ENCODE measurements at regions not wholly inside any gene's neighbourhood (a gene's known extent, or its start where the extent isn't known, plus 50 kb on each side); places are given as distances from the start of the nearest gene placed in this dataset.

DNA sequence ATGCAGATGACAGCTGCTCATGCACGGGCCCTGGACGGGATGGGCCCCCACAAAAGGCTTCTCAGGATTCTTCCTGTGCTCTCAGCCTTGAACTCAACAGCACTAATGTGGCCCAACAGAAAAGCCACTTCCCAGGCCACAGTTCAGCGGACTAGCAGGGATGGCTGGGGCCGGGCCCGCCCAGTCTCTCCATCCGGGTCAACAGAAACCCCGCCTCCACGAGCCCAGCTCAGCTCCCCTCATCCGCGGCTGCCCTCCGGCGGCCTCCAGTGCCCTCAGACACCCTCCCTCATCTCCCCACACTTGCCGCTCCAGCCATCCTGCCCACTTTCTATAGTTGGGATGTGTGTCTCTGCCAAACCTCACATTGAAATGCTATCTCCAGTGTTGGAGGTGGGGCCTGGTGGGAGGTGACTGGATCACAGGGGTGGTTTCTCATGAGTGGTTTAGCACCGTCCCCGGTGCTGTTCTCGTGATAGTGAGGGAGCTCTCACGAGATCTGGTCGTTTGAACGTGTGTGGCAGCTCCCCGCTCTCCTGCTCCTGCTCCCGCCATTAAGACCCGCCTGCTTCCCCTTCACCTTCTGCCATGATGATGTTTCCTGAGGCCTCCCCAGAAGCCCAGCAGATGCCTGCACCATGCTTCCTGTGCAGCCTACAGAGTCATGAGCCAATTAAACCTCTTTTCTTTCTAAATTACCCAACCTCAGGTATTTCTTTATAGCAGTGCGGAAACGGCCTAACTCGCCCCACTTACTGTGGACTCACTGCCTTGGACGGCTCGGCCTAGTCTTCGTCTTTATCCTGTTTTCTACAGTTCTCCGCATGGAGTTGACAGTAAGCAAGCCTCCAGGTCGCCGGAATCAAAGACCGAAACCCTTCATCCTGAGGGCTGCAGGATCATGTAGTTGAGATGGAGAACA is 169.9 kb upstream of the RNF32 start:
- FAIRE-seq = no peak

DNA sequence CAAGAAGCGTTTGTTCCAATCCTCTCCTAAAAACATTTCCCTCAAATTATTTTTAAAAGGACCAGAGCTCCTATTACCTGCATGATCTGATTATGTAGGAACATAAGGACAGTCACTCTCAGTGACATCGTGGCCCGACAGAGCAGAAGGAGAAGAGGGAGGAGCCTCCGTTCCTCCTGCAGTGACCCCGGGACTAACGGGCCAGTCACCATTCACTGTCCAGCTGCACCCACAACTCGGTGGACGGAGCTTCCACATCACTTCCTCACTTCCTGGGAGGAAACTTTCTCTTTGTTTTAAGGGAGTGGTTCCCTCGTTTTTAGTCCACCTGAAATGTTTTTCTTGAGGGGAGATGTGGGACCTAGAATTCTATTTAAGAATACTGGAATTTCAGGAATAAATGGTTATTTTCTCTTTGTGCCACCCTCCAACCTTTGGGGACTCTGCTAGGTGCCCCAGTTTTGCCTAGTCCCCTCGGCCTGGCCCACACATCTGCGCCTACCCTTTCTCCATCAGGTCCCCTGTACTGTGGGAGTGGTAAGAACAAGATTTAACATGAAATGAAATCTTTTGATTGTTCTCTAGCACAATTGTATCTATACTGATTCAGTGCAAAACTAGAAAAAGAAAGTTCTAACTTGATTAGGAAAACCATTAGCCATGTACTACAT is 173.5 kb upstream of the RNF32 start:
- H2AFZ ChIP-seq (ENCODE audit: low read length) = no peak overlapping the region
- no peak for TF ChIP-seq ZKSCAN1 (IDR thresholded peaks at IDR 0.05; ENCODE audit: low read length)
- TF ChIP-seq FOSL2 (CRISPR knock-in tag; IDR thresholded peaks at IDR 0.05) = no peak
- TF ChIP-seq, protein P1, sequence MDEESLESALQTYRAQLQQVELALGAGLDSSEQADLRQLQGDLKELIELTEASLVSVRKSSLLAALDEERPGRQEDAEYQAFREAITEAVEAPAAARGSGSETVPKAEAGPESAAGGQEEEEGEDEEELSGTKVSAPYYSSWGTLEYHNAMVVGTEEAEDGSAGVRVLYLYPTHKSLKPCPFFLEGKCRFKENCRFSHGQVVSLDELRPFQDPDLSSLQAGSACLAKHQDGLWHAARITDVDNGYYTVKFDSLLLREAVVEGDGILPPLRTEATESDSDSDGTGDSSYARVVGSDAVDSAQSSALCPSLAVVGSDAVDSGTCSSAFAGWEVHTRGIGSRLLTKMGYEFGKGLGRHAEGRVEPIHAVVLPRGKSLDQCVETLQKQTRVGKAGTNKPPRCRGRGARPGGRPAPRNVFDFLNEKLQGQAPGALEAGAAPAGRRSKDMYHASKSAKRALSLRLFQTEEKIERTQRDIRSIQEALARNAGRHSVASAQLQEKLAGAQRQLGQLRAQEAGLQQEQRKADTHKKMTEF (CRISPR knock-in tag; IDR thresholded peaks at IDR 0.05) = no peak
- no peaks in the 10 kb centered on the region for H3K36me3 ChIP-seq (replicated peaks in 1 of 2; ENCODE audit: control insufficient read depth in 1 of 2, insufficient read depth in 2 of 2, low read length in 2 of 2)
- in situ Hi-C loops (cut with HindIII; ENCODE audit: extremely low pct_ligation_motif_present, low pct_unique_long_range_greater_than_20kb) (no loop called here), intact Hi-C loops (cut with micrococcal nuclease; ENCODE audit: unreplicated experiment) (no loop called here)
- ATAC-seq = no peak
- peaks cover 12% of the 10 kb centered on the region for H3K4me1 ChIP-seq (ENCODE audit: insufficient read depth, low read length)
- H3K27me3 ChIP-seq (ENCODE audit: control insufficient read depth in 1 of 2, insufficient read depth in 2 of 2, low read length in 2 of 2) = peaks cover 0 to 32% of the 10 kb centered on the region in 2 experiments; a peak in 2 of 5 replicates
- no TSS peak for BruUV-seq (replicated peaks)
- H3K9me3 ChIP-seq (ENCODE audit: low read length) = no peaks in the 10 kb centered on the region
- no peak overlapping the region for H3K4me2 ChIP-seq (ENCODE audit: low read depth, low read length)
- no peak for DNase-seq (ENCODE audit: low spot score)
- FAIRE-seq = no peak
- no peaks in the 10 kb centered on the region for H3K79me2 ChIP-seq (ENCODE audit: insufficient read depth, low read length)
- no peak overlapping the region for H3K9ac ChIP-seq (ENCODE audit: insufficient read depth, low read depth, low read length)
- H3K27ac ChIP-seq (ENCODE audit: extremely low read length, insufficient read depth, low read length) = no peak overlapping the region
- H4K20me1 ChIP-seq (ENCODE audit: insufficient read depth, low read length) = no peaks in the 10 kb centered on the region
- no peak overlapping the region for H3K4me3 ChIP-seq (replicated peaks in 1 of 3; ENCODE audit: insufficient read depth in 1 of 3, low read depth in 2 of 3, low read length in 3 of 3)
- ChIA-PET CTCF (ENCODE audit: low intra/inter-chr PET ratio, low total read pairs) (no interaction called here), POLR2A (no interaction called here)
- WGBS (ENCODE audit: low lambda C conversion rate) = 51% methylated on average over 11 of the region's 11 CpGs

More for the DNA sequence above, 169.9 kb upstream of the RNF32 start:
- no peaks in the 10 kb centered on the region for H3K27me3 ChIP-seq (ENCODE audit: control insufficient read depth in 1 of 2, insufficient read depth in 2 of 2, low read length in 2 of 2)
- DNase-seq (ENCODE audit: low spot score) = no peak
- H3K9me3 ChIP-seq (ENCODE audit: low read length) = no peaks in the 10 kb centered on the region
- no peaks in the 10 kb centered on the region for H3K79me2 ChIP-seq (ENCODE audit: insufficient read depth, low read length)
- H3K4me3 ChIP-seq (replicated peaks in 1 of 3; ENCODE audit: insufficient read depth in 1 of 3, low read depth in 2 of 3, low read length in 3 of 3) = no peak overlapping the region
- ATAC-seq = no peak
- H3K4me1 ChIP-seq (ENCODE audit: insufficient read depth, low read length) = peaks cover 39% of the 10 kb centered on the region
- intact Hi-C loops (cut with micrococcal nuclease; ENCODE audit: unreplicated experiment) = loop anchor here (5.0 kb wide), 1 partner anchor 658 kb away; the partner anchor contains the start of gene SHH
- WGBS (ENCODE audit: low lambda C conversion rate) = 92% methylated on average over 26 of the region's 32 CpGs
- BruUV-seq (replicated peaks) = no TSS peak
- no peak overlapping the region for H2AFZ ChIP-seq (ENCODE audit: low read length)
- no peak overlapping the region for H3K9ac ChIP-seq (ENCODE audit: insufficient read depth, low read depth, low read length)
- TF ChIP-seq, protein P2, sequence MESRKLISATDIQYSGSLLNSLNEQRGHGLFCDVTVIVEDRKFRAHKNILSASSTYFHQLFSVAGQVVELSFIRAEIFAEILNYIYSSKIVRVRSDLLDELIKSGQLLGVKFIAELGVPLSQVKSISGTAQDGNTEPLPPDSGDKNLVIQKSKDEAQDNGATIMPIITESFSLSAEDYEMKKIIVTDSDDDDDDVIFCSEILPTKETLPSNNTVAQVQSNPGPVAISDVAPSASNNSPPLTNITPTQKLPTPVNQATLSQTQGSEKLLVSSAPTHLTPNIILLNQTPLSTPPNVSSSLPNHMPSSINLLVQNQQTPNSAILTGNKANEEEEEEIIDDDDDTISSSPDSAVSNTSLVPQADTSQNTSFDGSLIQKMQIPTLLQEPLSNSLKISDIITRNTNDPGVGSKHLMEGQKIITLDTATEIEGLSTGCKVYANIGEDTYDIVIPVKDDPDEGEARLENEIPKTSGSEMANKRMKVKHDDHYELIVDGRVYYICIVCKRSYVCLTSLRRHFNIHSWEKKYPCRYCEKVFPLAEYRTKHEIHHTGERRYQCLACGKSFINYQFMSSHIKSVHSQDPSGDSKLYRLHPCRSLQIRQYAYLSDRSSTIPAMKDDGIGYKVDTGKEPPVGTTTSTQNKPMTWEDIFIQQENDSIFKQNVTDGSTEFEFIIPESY (CRISPR knock-in tag; IDR thresholded peaks at IDR 0.05) = peak; percentile 42; the same call in 1 of the 2 replicates
- no peak for TF ChIP-seq TMF1 (CRISPR knock-in tag; IDR thresholded peaks at IDR 0.05; ENCODE audit: low read depth)
- no peak overlapping the region for H3K4me2 ChIP-seq (ENCODE audit: low read depth, low read length)
- no peaks in the 10 kb centered on the region for H3K36me3 ChIP-seq (replicated peaks in 1 of 2; ENCODE audit: control insufficient read depth in 1 of 2, insufficient read depth in 2 of 2, low read length in 2 of 2)
- H4K20me1 ChIP-seq (ENCODE audit: insufficient read depth, low read length) = no peaks in the 10 kb centered on the region
- POLR2A ChIA-PET = no interaction called here
- CTCF ChIA-PET (ENCODE audit: low intra/inter-chr PET ratio, low total read pairs) = no interaction called here
- H3K27ac ChIP-seq (ENCODE audit: extremely low read length, insufficient read depth, low read length) = no peak overlapping the region
- in situ Hi-C loops (cut with HindIII; ENCODE audit: extremely low pct_ligation_motif_present, low pct_unique_long_range_greater_than_20kb) = no loop called here

Measured in HepG2 (cell line).